Body of pancreas (tissue), 4 donors: ENCODE measurements at regions not wholly inside any gene's neighbourhood (a gene's known extent, or its start where the extent isn't known, plus 50 kb on each side); places are given as distances from the start of the nearest gene placed in this dataset.

Experiments used
- CTCF ChIP-seq, 7 experiments: fragments of 450-650 bp in 4 of 7; fragments of 200-600 bp in 3 of 7; sonication (generic) in 3 of 7; IDR thresholded peaks; one replicate each; pipeline ENCODE4 v1.5.1; 2016 to 2019; ENCODE audit warnings: antibody characterized with exemption in 7 of 7
- POLR2A ChIP-seq, 3 donors: fragments of 450-650 bp; IDR thresholded peaks; one replicate each; pipeline ENCODE4 v1.6.1; 2016; ENCODE audit warnings: antibody characterized with exemption in 3 of 3, mild to moderate bottlenecking in 2 of 3

DNA sequence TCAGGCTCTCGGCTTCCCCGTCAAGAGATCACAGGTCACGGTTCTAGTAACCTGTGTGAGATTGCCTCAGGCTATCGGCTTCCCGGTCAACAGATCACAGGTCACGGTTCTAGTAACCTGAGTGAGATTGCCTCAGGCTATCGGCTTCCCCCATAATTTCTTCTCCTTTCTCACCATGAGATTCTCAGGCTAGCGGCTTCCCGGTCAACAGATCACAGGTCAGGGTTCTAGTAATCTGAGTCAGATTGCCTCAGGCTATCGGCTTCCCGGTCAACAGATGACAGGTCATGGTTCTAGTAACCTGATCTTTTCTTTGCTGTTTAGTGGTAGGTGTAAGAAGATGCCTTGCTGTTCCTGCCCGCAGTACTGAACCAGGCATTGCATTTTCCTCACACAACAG is 418.2 kb upstream of the ZNF717 start:
- TF ChIP-seq CTCF (IDR thresholded peaks at IDR 0.05): no peak
- no peak for TF ChIP-seq POLR2A (IDR thresholded peaks at IDR 0.05)
